Ishikawa (cell line): ENCODE measurements at regions not wholly inside any gene's neighbourhood (a gene's known extent, or its start where the extent isn't known, plus 50 kb on each side); places are given as distances from the start of the nearest gene placed in this dataset.

Source experiments
- CEBPB ChIP-seq: IDR thresholded peaks from 2 replicates; pipeline ENCODE4 v1.6.1; 2012
- CREB1 ChIP-seq: IDR thresholded peaks from 2 replicates; pipeline ENCODE4 v1.6.1; 2012; ENCODE audit warnings: low read depth
- EGR1 ChIP-seq: IDR thresholded peaks from 2 replicates; pipeline ENCODE4 v1.6.1; 2012
- EP300 ChIP-seq: IDR thresholded peaks from 2 replicates; pipeline ENCODE4 v1.6.1; 2012; ENCODE audit warnings: borderline replicate concordance
- FOXM1 ChIP-seq: IDR thresholded peaks from 2 replicates; pipeline ENCODE4 v1.6.1; 2012; ENCODE audit warnings: low read depth, borderline replicate concordance
- NFIC ChIP-seq: IDR thresholded peaks from 2 replicates; pipeline ENCODE4 v1.6.1; 2012
- RAD21 ChIP-seq: IDR thresholded peaks from 2 replicates; pipeline ENCODE4 v1.6.1; 2012; ENCODE audit warnings: low read depth
- TAF1 ChIP-seq: IDR thresholded peaks from 2 replicates; pipeline ENCODE4 v1.6.1; 2012; ENCODE audit warnings: low read depth, mild to moderate bottlenecking
- TCF12 ChIP-seq: IDR thresholded peaks from 2 replicates; pipeline ENCODE4 v1.6.1; 2012; ENCODE audit warnings: low read depth
- TEAD4 ChIP-seq: IDR thresholded peaks from 2 replicates; pipeline ENCODE4 v1.6.1; 2012
- YY1 ChIP-seq: IDR thresholded peaks from 2 replicates; pipeline ENCODE4 v1.6.1; 2012; ENCODE audit warnings: low read depth
- ZBTB7A ChIP-seq: IDR thresholded peaks from 2 replicates; pipeline ENCODE4 v1.6.1; 2012; ENCODE audit warnings: low read depth
- TF ChIP-seq, protein P1 (sequence below): IDR thresholded peaks from 2 replicates; pipeline ENCODE4 v1.6.1; 2012; ENCODE audit warnings: low read depth, mild to moderate bottlenecking
- TF ChIP-seq, protein P2 (sequence below): IDR thresholded peaks from 2 replicates; pipeline ENCODE4 v1.6.1; 2012
- TF ChIP-seq, protein P3 (sequence below): IDR thresholded peaks from 2 replicates; pipeline ENCODE4 v1.6.1; 2012

DNA sequence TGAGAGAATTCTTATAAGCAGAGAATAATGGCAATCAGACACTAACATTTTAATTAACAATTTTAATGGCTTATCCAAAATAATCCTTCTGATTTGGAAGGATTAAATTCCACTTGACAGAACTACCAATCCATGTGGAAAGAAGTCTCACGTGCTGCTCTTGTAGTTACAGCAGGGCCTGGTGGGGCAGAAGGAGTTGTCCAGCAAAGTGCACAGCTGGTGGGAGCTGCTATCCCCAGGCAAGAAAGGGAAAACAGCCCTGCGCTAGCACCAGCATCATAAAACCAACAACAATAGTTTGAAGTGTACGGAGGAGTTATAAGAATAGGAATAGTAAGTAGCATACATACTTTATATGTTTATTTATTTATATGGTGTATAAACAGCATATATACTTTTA is 127.4 kb upstream of the TRIM2 start:
- no peak for TF ChIP-seq CEBPB
- no peak for TF ChIP-seq YY1
- TF ChIP-seq RAD21, result no peak
- no peak for TF ChIP-seq ZBTB7A
- TF ChIP-seq, protein P1, sequence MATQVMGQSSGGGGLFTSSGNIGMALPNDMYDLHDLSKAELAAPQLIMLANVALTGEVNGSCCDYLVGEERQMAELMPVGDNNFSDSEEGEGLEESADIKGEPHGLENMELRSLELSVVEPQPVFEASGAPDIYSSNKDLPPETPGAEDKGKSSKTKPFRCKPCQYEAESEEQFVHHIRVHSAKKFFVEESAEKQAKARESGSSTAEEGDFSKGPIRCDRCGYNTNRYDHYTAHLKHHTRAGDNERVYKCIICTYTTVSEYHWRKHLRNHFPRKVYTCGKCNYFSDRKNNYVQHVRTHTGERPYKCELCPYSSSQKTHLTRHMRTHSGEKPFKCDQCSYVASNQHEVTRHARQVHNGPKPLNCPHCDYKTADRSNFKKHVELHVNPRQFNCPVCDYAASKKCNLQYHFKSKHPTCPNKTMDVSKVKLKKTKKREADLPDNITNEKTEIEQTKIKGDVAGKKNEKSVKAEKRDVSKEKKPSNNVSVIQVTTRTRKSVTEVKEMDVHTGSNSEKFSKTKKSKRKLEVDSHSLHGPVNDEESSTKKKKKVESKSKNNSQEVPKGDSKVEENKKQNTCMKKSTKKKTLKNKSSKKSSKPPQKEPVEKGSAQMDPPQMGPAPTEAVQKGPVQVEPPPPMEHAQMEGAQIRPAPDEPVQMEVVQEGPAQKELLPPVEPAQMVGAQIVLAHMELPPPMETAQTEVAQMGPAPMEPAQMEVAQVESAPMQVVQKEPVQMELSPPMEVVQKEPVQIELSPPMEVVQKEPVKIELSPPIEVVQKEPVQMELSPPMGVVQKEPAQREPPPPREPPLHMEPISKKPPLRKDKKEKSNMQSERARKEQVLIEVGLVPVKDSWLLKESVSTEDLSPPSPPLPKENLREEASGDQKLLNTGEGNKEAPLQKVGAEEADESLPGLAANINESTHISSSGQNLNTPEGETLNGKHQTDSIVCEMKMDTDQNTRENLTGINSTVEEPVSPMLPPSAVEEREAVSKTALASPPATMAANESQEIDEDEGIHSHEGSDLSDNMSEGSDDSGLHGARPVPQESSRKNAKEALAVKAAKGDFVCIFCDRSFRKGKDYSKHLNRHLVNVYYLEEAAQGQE, result no peak
- no peak for TF ChIP-seq EGR1
- no peak for TF ChIP-seq TAF1
- no peak for TF ChIP-seq EP300

DNA sequence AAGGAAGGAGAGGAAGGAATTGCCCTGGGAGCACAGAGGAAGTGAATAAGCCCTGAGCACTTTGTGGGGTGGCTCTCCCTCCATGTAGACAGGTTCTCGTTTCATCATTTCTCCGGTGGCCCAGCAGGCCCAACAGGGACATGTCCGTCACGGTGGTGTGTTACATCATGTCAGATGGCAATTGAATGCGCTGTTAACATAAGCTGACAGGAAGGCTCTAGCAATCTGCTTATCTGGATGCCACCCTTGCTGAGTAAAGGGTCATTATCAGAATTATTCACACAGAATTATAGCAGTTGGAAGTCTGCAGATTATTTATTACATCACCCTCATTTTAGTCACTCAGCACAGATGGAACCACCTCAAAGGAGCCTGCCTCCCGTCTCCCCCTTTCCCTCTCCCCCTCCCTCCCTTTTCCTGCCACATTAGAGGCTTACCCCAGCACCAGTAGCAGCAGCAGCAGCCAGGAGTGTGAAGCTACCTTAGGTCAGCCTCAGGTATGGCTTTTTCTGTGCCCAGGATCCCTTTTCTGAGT is 124.3 kb upstream of the TRIM2 start:
- TF ChIP-seq YY1, result no peak
- no peak for TF ChIP-seq FOXM1
- no peak for TF ChIP-seq TCF12
- TF ChIP-seq, protein P2, sequence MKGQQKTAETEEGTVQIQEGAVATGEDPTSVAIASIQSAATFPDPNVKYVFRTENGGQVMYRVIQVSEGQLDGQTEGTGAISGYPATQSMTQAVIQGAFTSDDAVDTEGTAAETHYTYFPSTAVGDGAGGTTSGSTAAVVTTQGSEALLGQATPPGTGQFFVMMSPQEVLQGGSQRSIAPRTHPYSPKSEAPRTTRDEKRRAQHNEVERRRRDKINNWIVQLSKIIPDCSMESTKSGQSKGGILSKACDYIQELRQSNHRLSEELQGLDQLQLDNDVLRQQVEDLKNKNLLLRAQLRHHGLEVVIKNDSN, result no peak
- TF ChIP-seq TAF1, result no peak
- no peak for TF ChIP-seq CREB1
- TF ChIP-seq, protein P1, result no peak

DNA sequence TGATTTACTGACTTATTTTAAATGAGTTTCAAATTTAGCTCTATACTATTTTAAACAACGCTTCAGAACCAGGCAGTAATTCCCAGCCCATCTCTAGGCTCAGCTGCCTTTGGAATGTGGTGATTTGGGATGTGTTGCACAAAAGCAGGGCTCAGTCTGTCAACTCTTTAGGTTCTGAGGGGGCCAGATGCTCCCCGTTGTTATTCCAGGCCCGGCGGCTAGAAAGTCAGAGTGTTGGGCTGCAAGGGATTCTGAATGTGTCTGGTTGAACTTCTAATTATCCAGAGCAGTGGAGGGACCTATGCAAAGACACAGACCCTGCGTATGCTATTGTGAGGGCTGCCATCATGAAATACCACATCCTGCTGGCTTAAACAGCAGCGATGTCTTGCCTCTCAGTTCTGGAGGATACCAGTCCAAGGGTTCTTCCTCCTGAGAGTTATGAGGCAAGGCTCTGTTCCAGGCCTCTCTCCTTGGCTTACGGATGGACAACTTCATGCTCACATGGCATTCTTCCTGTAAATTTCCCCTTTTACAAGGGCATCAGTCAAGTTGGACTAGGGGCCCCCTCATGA is 123.2 kb upstream of the TRIM2 start:
- TF ChIP-seq, protein P3, sequence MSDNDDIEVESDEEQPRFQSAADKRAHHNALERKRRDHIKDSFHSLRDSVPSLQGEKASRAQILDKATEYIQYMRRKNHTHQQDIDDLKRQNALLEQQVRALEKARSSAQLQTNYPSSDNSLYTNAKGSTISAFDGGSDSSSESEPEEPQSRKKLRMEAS, result no peak
- TF ChIP-seq ZBTB7A (no peak), RAD21 (no peak), EP300 (no peak), FOXM1 (no peak), EGR1 (no peak), TCF12 (no peak), CEBPB (no peak), YY1 (no peak), TAF1 (no peak), NFIC (no peak), TEAD4 (no peak)
- TF ChIP-seq, protein P2, result no peak
- TF ChIP-seq, protein P1, result no peak

DNA sequence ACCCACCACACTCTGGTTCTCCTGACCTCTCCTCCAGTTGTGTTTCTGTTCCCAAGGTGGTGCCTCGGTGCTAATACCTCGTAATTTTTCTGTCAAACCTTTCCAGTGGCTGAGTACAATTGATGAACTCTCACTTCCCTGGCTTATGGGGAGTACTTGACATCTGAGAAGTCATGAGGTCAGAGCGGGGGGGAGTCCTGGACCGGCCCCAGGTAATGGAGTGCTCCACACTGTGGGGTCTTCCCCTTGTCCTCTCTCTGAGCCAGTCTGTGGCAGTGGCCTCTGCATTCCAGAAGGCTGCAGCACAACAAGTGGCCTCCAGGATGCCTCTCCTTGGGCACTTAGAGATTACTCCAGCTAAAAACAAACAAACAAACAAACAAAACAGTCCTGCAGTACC is 122.5 kb upstream of the TRIM2 start:
- TF ChIP-seq CEBPB (no peak), EGR1 (no peak), ZBTB7A (no peak), NFIC (no peak), RAD21 (no peak), EP300 (no peak), TEAD4 (no peak)
- TF ChIP-seq, protein P3, result no peak
